22Rv1 (cell line): ENCODE measurements at regions not wholly inside any gene's neighbourhood (a gene's known extent, or its start where the extent isn't known, plus 50 kb on each side); places are given as distances from the start of the nearest gene placed in this dataset.

Experiments
- ZFX ChIP-seq: fragments of 450-650 bp; IDR thresholded peaks from 2 replicates; pipeline ENCODE4 v1.6.1; 2017; ENCODE audit warnings: antibody characterized with exemption, borderline replicate concordance
- TF ChIP-seq, protein P1 (sequence below): fragments of 450-650 bp; IDR thresholded peaks from 2 replicates; pipeline ENCODE4 v1.5.1; 2017; ENCODE audit warnings: mild to moderate bottlenecking

DNA sequence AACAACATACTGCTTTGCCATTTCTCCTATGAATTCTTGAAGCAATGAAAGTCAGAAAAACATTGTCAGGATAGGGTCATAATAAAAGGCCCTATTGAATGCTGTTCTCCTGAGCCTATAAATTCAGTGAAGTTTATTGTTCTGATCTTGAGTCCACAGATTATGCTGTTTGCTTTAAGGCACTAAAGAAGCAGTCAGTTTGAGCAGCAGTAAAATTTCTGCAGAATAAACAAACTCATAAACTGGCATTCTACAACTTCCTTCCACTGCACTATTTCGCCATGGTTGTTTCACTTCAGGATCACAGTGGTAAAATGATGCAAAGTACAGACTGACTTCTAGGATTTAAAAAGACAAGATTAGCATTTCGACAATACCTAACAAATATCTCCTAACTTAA is 503.2 kb downstream of the SH2D4B start:
- TF ChIP-seq, protein P1, sequence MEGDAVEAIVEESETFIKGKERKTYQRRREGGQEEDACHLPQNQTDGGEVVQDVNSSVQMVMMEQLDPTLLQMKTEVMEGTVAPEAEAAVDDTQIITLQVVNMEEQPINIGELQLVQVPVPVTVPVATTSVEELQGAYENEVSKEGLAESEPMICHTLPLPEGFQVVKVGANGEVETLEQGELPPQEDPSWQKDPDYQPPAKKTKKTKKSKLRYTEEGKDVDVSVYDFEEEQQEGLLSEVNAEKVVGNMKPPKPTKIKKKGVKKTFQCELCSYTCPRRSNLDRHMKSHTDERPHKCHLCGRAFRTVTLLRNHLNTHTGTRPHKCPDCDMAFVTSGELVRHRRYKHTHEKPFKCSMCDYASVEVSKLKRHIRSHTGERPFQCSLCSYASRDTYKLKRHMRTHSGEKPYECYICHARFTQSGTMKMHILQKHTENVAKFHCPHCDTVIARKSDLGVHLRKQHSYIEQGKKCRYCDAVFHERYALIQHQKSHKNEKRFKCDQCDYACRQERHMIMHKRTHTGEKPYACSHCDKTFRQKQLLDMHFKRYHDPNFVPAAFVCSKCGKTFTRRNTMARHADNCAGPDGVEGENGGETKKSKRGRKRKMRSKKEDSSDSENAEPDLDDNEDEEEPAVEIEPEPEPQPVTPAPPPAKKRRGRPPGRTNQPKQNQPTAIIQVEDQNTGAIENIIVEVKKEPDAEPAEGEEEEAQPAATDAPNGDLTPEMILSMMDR = no peak
- no peak for TF ChIP-seq ZFX
